Neural cell (in vitro differentiated cells): ENCODE measurements at regions not wholly inside any gene's neighbourhood (a gene's known extent, or its start where the extent isn't known, plus 50 kb on each side); places are given as distances from the start of the nearest gene placed in this dataset.

Source experiments
- H2AFZ ChIP-seq: fragments of 200-600, 300-800 bp; sonication (generic), shearing (Covaris generic); 2 replicates; pipeline ENCODE4 v1.6.0; 2014; ENCODE audit warnings: low read depth, mild to moderate bottlenecking, antibody characterized with exemption, low read length, moderate library complexity
- H3F3A ChIP-seq: fragments of 200-600 bp; shearing (Covaris generic); 2 replicates; pipeline ENCODE4 v1.6.1; 2016; ENCODE audit warnings: mild to moderate bottlenecking, moderate library complexity, mixed read lengths, antibody characterized with exemption, low read length; ENCODE audit not compliant: insufficient read depth, poor library complexity, severe bottlenecking
- H3K27ac ChIP-seq: fragments of 200-600, 300-800 bp; sonication (generic), shearing (Covaris generic); 2 replicates; pipeline ENCODE4 v1.5.1; 2014; ENCODE audit warnings: mild to moderate bottlenecking, low read length, moderate library complexity
- H3K27me3 ChIP-seq: fragments of 300-800, 200-600 bp; sonication (generic), shearing (Covaris generic); 2 replicates; pipeline ENCODE4 v1.6.0; 2014; ENCODE audit warnings: mild to moderate bottlenecking, low read depth, low read length, moderate library complexity; ENCODE audit not compliant: insufficient read depth
- H3K36me3 ChIP-seq: fragments of 300-800, 200-600 bp; sonication (generic), shearing (Covaris generic); 2 replicates; pipeline ENCODE4 v1.5.1; 2014; ENCODE audit warnings: mild to moderate bottlenecking, antibody characterized with exemption, low read length, moderate library complexity; ENCODE audit not compliant: insufficient read depth
- H3K4me2 ChIP-seq: fragments of 300-800, 200-600 bp; sonication (generic), shearing (Covaris generic); 2 replicates; pipeline ENCODE4 v1.6.0; 2014; ENCODE audit warnings: mild to moderate bottlenecking, low read length
- H3K4me3 ChIP-seq: fragments of 300-800, 200-600 bp; sonication (generic), shearing (Covaris generic); 2 replicates; pipeline ENCODE4 v1.5.1; 2014; ENCODE audit warnings: mild to moderate bottlenecking, low read length, moderate library complexity
- H3K79me2 ChIP-seq: fragments of 200-600 bp; shearing (Covaris generic); replicated peaks from 2 replicates; pipeline ENCODE4 v1.6.0; 2014; ENCODE audit warnings: mild to moderate bottlenecking, low read length, moderate library complexity; ENCODE audit not compliant: insufficient read depth
- H3K9ac ChIP-seq: fragments of 300-800, 200-600 bp; sonication (generic), shearing (Covaris generic); 2 replicates; pipeline ENCODE4 v1.6.1; 2016; ENCODE audit warnings: mild to moderate bottlenecking, low read length, mixed read lengths
- H3K9me2 ChIP-seq: fragments of 200-600 bp; shearing (Covaris generic); 2 replicates; pipeline ENCODE4 v1.6.1; 2016; ENCODE audit warnings: mild to moderate bottlenecking, low read length, mixed read lengths; ENCODE audit not compliant: insufficient read depth
- H3K9me3 ChIP-seq: fragments of 200-600, 300-800 bp; sonication (generic), shearing (Covaris generic); 2 replicates; pipeline ENCODE4 v1.6.1; 2016; ENCODE audit warnings: mild to moderate bottlenecking, mixed run types, low read length, moderate library complexity, mixed read lengths
- H4K20me1 ChIP-seq: fragments of 200-600 bp; shearing (Covaris generic); 2 replicates; pipeline ENCODE4 v1.6.1; 2016; ENCODE audit warnings: mild to moderate bottlenecking, mixed run types; ENCODE audit not compliant: insufficient read depth
- CTCF ChIP-seq: fragments of 450-650 bp; IDR thresholded peaks from 2 replicates; pipeline ENCODE4 v1.5.1; 2014; ENCODE audit warnings: antibody characterized with exemption, mild to moderate bottlenecking, moderate library complexity; ENCODE audit not compliant: poor library complexity, severe bottlenecking
- EP300 ChIP-seq: fragments of 450-650 bp; conservative IDR thresholded peaks from 2 replicates; pipeline ENCODE4 v1.6.1; 2014; ENCODE audit warnings: antibody characterized with exemption, mild to moderate bottlenecking, moderate library complexity; ENCODE audit not compliant: poor library complexity, severe bottlenecking
- EZH2 ChIP-seq: fragments of 200-600, 300-800 bp; shearing (Covaris generic), sonication (generic); IDR thresholded peaks from 2 replicates; pipeline ENCODE4 v1.6.1; 2014; ENCODE audit warnings: antibody characterized with exemption, low read length, borderline replicate concordance, mild to moderate bottlenecking; ENCODE audit not compliant: insufficient read depth, poor library complexity, severe bottlenecking
- MXI1 ChIP-seq: fragments of 450-650 bp; conservative IDR thresholded peaks from 2 replicates; pipeline ENCODE4 v1.6.1; 2014; ENCODE audit warnings: antibody characterized with exemption, mild to moderate bottlenecking; ENCODE audit not compliant: poor library complexity, severe bottlenecking
- POLR2AphosphoS5 ChIP-seq: IDR thresholded peaks from 2 replicates; pipeline ENCODE4 v1.6.1; 2012
- RAD21 ChIP-seq: fragments of 450-650 bp; conservative IDR thresholded peaks from 2 replicates; pipeline ENCODE4 v1.6.1; 2014; ENCODE audit warnings: antibody characterized with exemption, mild to moderate bottlenecking, moderate library complexity
- REST ChIP-seq: IDR thresholded peaks from 2 replicates; pipeline ENCODE4 v1.6.1; 2012; ENCODE audit warnings: borderline replicate concordance
- SMC3 ChIP-seq: fragments of 450-650 bp; conservative IDR thresholded peaks from 2 replicates; pipeline ENCODE4 v1.6.1; 2014; ENCODE audit warnings: antibody characterized with exemption, mild to moderate bottlenecking, moderate library complexity; ENCODE audit not compliant: poor library complexity
- TAF1 ChIP-seq: IDR thresholded peaks from 2 replicates; pipeline ENCODE4 v1.6.1; 2012; ENCODE audit warnings: low read depth

GRCh38 chr7:86969865-86970264 is 89.6 kb downstream of the ELAPOR2 start:
- H3F3A ChIP-seq: no peaks in the 10 kb centered on the region
- H3K9ac ChIP-seq: no peak overlapping the region
- H4K20me1 ChIP-seq: no peaks in the 10 kb centered on the region
- no peaks in the 10 kb centered on the region for H3K27me3 ChIP-seq
- TF ChIP-seq POLR2AphosphoS5 (no peak), TAF1 (no peak), SMC3 (no peak), REST (no peak), MXI1 (no peak), EP300 (no peak), RAD21 (no peak), CTCF (no peak), EZH2 (no peak)
- H3K4me3 ChIP-seq: no peak overlapping the region
- H3K27ac ChIP-seq: no peak overlapping the region
- H3K9me2 ChIP-seq: no peaks in the 10 kb centered on the region
- no peak overlapping the region for H3K4me2 ChIP-seq
- no peaks in the 10 kb centered on the region for H3K36me3 ChIP-seq
- no peaks in the 10 kb centered on the region for H3K9me3 ChIP-seq
- peaks cover 11% of the 10 kb centered on the region for H3K79me2 ChIP-seq
- H2AFZ ChIP-seq: no peak overlapping the region

GRCh38 chr7:86968618-86969017 is 90.8 kb downstream of the ELAPOR2 start:
- TF ChIP-seq EZH2 (no peak), MXI1 (no peak), EP300 (no peak), CTCF (no peak), REST (peak; percentile 56), SMC3 (no peak)
- H3K79me2 ChIP-seq: peaks cover 5% of the 10 kb centered on the region

More at GRCh38 chr7:86968618-86969017, 90.8 kb downstream of the ELAPOR2 start:
- H2AFZ ChIP-seq: no peak overlapping the region
- H3K4me3 ChIP-seq: no peak overlapping the region
- no peaks in the 10 kb centered on the region for H4K20me1 ChIP-seq
- no peaks in the 10 kb centered on the region for H3K36me3 ChIP-seq
- H3K27ac ChIP-seq: no peak overlapping the region
- no peaks in the 10 kb centered on the region for H3K27me3 ChIP-seq
- H3F3A ChIP-seq: no peaks in the 10 kb centered on the region
- H3K9me2 ChIP-seq: no peaks in the 10 kb centered on the region
- no peak overlapping the region for H3K9ac ChIP-seq
- H3K9me3 ChIP-seq: no peaks in the 10 kb centered on the region
- H3K4me2 ChIP-seq: no peak overlapping the region
